NCI-H2227 (cell line): ENCODE measurements at regions not wholly inside any gene's neighbourhood (a gene's known extent, or its start where the extent isn't known, plus 50 kb on each side); places are given as distances from the start of the nearest gene placed in this dataset.

Source experiments
- DNase-seq: peaks from one replicate; lab custom pipeline; 2025; ENCODE audit not compliant: unreplicated experiment; lab: John Stamatoyannopoulos, UW

- no peak for DNase-seq
Observed at GRCh38 chr6:169048185-169048864, 205.3 kb downstream of the THBS2 start.

GRCh38 chr6:169047345-169047744 lies 206.3 kb downstream of the THBS2 start:
- no peak for DNase-seq

- DNase-seq: no peak
Observed at GRCh38 chr6:169046483-169047192, 207.0 kb downstream of the THBS2 start.

GRCh38 chr6:169046021-169046420 lies 207.6 kb downstream of the THBS2 start:
- DNase-seq: no peak

GRCh38 chr6:169045486-169045885 lies 208.2 kb downstream of the THBS2 start:
- no peak for DNase-seq

- no peak for DNase-seq
Observed at GRCh38 chr6:169044381-169045230, 209.0 kb downstream of the THBS2 start.

- no peak for DNase-seq
Observed at GRCh38 chr6:169042061-169042460, 211.6 kb downstream of the THBS2 start.

- no peak for DNase-seq
Observed at GRCh38 chr6:169041078-169041477, 212.6 kb downstream of the THBS2 start.

- no peak for DNase-seq
Observed at GRCh38 chr6:169038691-169039090, 215.0 kb downstream of the THBS2 start.

GRCh38 chr6:169035385-169036240 lies 218.0 kb downstream of the THBS2 start:
- no peak for DNase-seq

- DNase-seq: no peak
Observed at GRCh38 chr6:169034516-169035167, 219.0 kb downstream of the THBS2 start.

GRCh38 chr6:169029861-169030260 lies 223.8 kb downstream of the THBS2 start:
- DNase-seq: no peak

- no peak for DNase-seq
Observed at GRCh38 chr6:169028343-169028742, 225.3 kb downstream of the THBS2 start.

- no peak for DNase-seq
Observed at GRCh38 chr6:169026175-169026574, 227.5 kb downstream of the THBS2 start.

- DNase-seq: no peak
Observed at GRCh38 chr6:169024047-169024660, 229.5 kb downstream of the THBS2 start.

- no peak for DNase-seq
Observed at GRCh38 chr6:169023161-169023874, 230.3 kb downstream of the THBS2 start.

GRCh38 chr6:169022079-169022478 lies 231.6 kb downstream of the THBS2 start:
- DNase-seq: no peak

GRCh38 chr6:169020821-169021220 lies 232.8 kb downstream of the THBS2 start:
- DNase-seq: no peak
